ENCODE measurements at regions not wholly inside any gene's neighbourhood (a gene's known extent, or its start where the extent isn't known, plus 50 kb on each side); places are given as distances from the start of the nearest gene placed in this dataset.

DNA sequence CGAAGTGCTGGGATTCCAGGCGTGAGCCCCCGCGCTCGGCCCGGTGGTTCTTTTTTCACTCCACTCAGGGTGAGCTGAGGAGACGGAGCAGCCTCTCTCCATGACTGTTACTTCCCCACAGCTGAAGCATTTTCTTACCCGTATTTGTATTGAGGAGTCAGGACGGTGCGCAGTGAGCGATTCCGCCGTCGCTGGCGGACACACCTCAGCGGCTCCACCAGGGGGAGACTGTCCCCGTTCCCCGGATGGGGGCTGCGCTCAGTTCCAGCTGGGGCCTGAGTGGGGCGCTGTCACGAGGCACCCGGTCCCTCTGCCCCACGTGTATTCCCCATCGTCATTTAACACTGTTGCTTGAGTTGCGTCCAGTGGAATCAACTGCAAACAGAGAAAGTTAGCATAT is 844.0 kb upstream of the FRG1 start:
- no peak for TF ChIP-seq EZH2phosphoT487 (IDR thresholded peaks at IDR 0.05; ENCODE audit: low read length)
- no peak; the same call in 1 of the 2 replicates for TF ChIP-seq CTCF (IDR thresholded peaks at IDR 0.05; ENCODE audit: low read length)
